Stimulated activated CD4-positive, alpha-beta T cell treated with anti-CD3 and anti-CD28 coated beads, Interleukin-15, amount 100 ng/mL, for 24 hours (primary cell): ENCODE measurements at regions not wholly inside any gene's neighbourhood (a gene's known extent, or its start where the extent isn't known, plus 50 kb on each side); places are given as distances from the start of the nearest gene placed in this dataset.

Experiments used
- DNase-seq: peaks from one replicate; pipeline ENCODE4 v3.0.0-alpha.2; 2020

- no peak for DNase-seq
These were observed 57.1 kb upstream of the ATG10 start for GRCh38 chr5:81914696-81915095.

GRCh38 chr5:81912933-81913332, 58.9 kb upstream of the ATG10 start:
- no peak for DNase-seq

GRCh38 chr5:81909677-81910076, 62.1 kb upstream of the ATG10 start:
- DNase-seq: no peak

- DNase-seq: no peak
These were observed 63.1 kb upstream of the ATG10 start for GRCh38 chr5:81908771-81909170.

GRCh38 chr5:81908044-81908443, 63.8 kb upstream of the ATG10 start:
- no peak for DNase-seq

GRCh38 chr5:81907012-81907635, 64.7 kb upstream of the ATG10 start:
- DNase-seq: no peak

- DNase-seq: no peak
These were observed 65.7 kb upstream of the ATG10 start for GRCh38 chr5:81906086-81906485.

- DNase-seq: no peak
These were observed 67.0 kb upstream of the ATG10 start for GRCh38 chr5:81904861-81905260.

- no peak for DNase-seq
These were observed 67.7 kb upstream of the ATG10 start for GRCh38 chr5:81904166-81904565.

- DNase-seq: no peak
These were observed 70.2 kb upstream of the ATG10 start for GRCh38 chr5:81901586-81901985.

- no peak for DNase-seq
These were observed 72.7 kb upstream of the ATG10 start for GRCh38 chr5:81899123-81899522.

GRCh38 chr5:81898403-81898802, 73.4 kb upstream of the ATG10 start:
- DNase-seq: no peak

GRCh38 chr5:81896764-81897163, 75.1 kb upstream of the ATG10 start:
- no peak for DNase-seq

GRCh38 chr5:81895307-81895706, 76.5 kb upstream of the ATG10 start:
- DNase-seq: no peak

GRCh38 chr5:81893961-81894360, 77.9 kb upstream of the ATG10 start:
- no peak for DNase-seq

GRCh38 chr5:81884871-81885270, 87.0 kb upstream of the ATG10 start:
- DNase-seq: no peak

GRCh38 chr5:81883371-81883770, 88.5 kb upstream of the ATG10 start:
- no peak for DNase-seq

GRCh38 chr5:81881595-81881994, 90.2 kb upstream of the ATG10 start:
- DNase-seq: no peak

- no peak for DNase-seq
These were observed 91.9 kb upstream of the ATG10 start for GRCh38 chr5:81879936-81880335.

GRCh38 chr5:81878333-81878732, 93.5 kb upstream of the ATG10 start:
- DNase-seq: no peak

GRCh38 chr5:81866994-81867393, 104.8 kb upstream of the ATG10 start:
- no peak for DNase-seq

- no peak for DNase-seq
These were observed 109.9 kb upstream of the SSBP2 start for GRCh38 chr5:81860778-81861177.

GRCh38 chr5:81859624-81860023, 108.7 kb upstream of the SSBP2 start:
- no peak for DNase-seq

GRCh38 chr5:81856948-81857928, 106.3 kb upstream of the SSBP2 start:
- DNase-seq: no peak
